ENCODE measurements at regions not wholly inside any gene's neighbourhood (a gene's known extent, or its start where the extent isn't known, plus 50 kb on each side); places are given as distances from the start of the nearest gene placed in this dataset.

GRCh38 chr1:81351864-81352263 lies 448.9 kb upstream of the ADGRL2 start:
- TF ChIP-seq, protein P1, sequence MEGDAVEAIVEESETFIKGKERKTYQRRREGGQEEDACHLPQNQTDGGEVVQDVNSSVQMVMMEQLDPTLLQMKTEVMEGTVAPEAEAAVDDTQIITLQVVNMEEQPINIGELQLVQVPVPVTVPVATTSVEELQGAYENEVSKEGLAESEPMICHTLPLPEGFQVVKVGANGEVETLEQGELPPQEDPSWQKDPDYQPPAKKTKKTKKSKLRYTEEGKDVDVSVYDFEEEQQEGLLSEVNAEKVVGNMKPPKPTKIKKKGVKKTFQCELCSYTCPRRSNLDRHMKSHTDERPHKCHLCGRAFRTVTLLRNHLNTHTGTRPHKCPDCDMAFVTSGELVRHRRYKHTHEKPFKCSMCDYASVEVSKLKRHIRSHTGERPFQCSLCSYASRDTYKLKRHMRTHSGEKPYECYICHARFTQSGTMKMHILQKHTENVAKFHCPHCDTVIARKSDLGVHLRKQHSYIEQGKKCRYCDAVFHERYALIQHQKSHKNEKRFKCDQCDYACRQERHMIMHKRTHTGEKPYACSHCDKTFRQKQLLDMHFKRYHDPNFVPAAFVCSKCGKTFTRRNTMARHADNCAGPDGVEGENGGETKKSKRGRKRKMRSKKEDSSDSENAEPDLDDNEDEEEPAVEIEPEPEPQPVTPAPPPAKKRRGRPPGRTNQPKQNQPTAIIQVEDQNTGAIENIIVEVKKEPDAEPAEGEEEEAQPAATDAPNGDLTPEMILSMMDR (IDR thresholded peaks at IDR 0.05; ENCODE audit: unreplicated experiment), result no peak
- Mint-ChIP-seq H3K9me3 (ENCODE audit: low read depth) (peaks cover 4% of the 10 kb centered on the region), H3K36me3 (ENCODE audit: insufficient read depth) (no peaks in the 10 kb centered on the region), H3K4me1 (ENCODE audit: low read depth) (peaks cover 19% of the 10 kb centered on the region), H3K27me3 (peaks cover 7% of the 10 kb centered on the region), H3K27ac (no peak overlapping the region), H3K4me3 (ENCODE audit: low read depth) (no peak overlapping the region)
- DNase-seq (ENCODE audit: low spot score, unreplicated experiment), result no peak

DNA sequence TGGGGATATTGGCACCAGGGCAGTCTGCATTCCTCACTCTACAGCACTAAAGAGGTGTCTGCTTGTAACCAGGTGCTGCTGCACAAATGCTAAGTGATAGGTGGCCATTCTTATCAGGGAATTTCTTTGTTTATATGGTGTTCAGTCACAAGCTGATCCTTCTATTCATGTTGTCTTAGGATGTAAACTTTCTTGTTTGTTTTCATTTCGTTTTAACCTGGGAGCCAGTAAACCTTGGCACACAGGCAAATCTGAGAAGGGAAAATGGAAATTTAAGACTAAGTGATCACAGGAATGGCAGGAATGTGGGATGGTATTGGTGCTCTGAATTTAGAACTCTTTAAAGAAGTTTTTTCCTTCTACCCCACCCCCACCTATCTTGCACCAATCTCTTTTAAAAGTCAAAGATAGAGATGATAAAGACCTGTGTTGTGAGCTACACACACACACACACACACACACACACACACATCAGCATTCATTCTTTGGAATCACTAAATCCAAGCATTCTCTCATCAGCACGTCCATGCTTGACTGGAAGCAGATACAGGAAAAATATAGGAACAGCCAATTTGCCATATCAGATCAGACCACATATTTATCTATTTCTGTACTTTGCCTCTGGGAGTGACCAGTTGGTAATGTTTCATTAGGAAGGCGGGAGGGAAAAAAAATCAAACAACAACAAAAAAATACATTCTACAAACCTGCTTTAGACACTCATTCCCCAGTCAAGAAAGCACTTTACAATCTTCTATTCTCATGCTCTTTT lies 451.4 kb upstream of the ADGRL2 start:
- no peak for DNase-seq (ENCODE audit: low spot score, unreplicated experiment)
- peaks cover 13% of the 10 kb centered on the region for H3K4me1 Mint-ChIP-seq (ENCODE audit: low read depth)
- peaks cover 7% of the 10 kb centered on the region for H3K27me3 Mint-ChIP-seq
- TF ChIP-seq, protein P1 (IDR thresholded peaks at IDR 0.05; ENCODE audit: unreplicated experiment), result no peak
- H3K36me3 Mint-ChIP-seq (ENCODE audit: insufficient read depth), result no peaks in the 10 kb centered on the region
- H3K4me3 Mint-ChIP-seq (ENCODE audit: low read depth), result no peak overlapping the region
- H3K9me3 Mint-ChIP-seq (ENCODE audit: low read depth), result peaks cover 3% of the 10 kb centered on the region
- no peak overlapping the region for H3K27ac Mint-ChIP-seq

DNA sequence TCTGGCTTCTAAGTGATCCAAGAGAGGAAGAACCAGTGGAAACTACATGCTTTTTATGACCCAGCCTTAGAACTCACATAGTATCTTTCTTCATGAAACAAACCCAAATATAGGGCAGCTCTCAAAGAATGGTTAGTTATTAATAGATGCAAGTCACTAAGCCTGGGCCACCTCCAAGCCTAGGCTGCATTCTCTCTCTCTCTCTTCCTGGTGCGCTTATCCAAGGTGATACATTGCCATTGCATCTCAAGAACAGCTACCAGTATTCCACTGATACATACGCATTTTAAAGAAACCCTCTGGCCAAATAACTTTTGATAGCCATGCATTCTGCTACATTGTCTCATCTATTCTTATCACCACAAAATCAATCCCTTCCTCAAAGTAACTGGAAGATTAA lies 455.6 kb upstream of the ADGRL2 start:
- peaks cover 13% of the 10 kb centered on the region for H3K4me1 Mint-ChIP-seq (ENCODE audit: low read depth)
- peaks cover 3% of the 10 kb centered on the region for H3K9me3 Mint-ChIP-seq (ENCODE audit: low read depth)
- DNase-seq (ENCODE audit: low spot score, unreplicated experiment), result no peak
- no peak overlapping the region for H3K27ac Mint-ChIP-seq
- no peaks in the 10 kb centered on the region for H3K36me3 Mint-ChIP-seq (ENCODE audit: insufficient read depth)
- H3K27me3 Mint-ChIP-seq, result no peaks in the 10 kb centered on the region
- TF ChIP-seq, protein P1 (IDR thresholded peaks at IDR 0.05; ENCODE audit: unreplicated experiment), result no peak
- H3K4me3 Mint-ChIP-seq (ENCODE audit: low read depth), result no peak overlapping the region

DNA sequence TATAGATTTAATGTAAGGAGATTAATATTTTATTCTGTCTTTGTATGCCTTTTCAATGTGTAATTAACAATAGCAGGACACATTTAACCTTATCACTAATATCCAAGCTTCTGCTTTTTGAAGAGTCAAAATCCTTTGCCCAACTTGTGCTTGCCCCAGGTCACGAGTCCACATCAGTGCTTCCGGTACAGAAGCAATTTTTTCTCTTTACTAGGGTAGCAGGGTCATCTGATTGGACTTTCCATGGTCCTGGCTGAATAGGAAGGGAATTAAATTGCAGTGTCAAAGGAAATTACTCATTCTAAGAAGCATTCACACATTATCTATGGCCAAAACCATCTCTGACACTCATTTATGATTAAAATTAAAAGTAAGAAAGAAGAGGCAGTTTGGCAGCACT lies 460.5 kb upstream of the ADGRL2 start:
- Mint-ChIP-seq H3K4me3 (ENCODE audit: low read depth) (no peak overlapping the region), H3K9me3 (ENCODE audit: low read depth) (peaks cover 5% of the 10 kb centered on the region), H3K4me1 (ENCODE audit: low read depth) (peaks cover 3% of the 10 kb centered on the region), H3K27me3 (no peaks in the 10 kb centered on the region), H3K27ac (no peak overlapping the region), H3K36me3 (ENCODE audit: insufficient read depth) (no peaks in the 10 kb centered on the region)
- DNase-seq (ENCODE audit: low spot score, unreplicated experiment), result no peak
- TF ChIP-seq, protein P1 (IDR thresholded peaks at IDR 0.05; ENCODE audit: unreplicated experiment), result no peak

- Mint-ChIP-seq H3K36me3 (ENCODE audit: insufficient read depth) (no peaks in the 10 kb centered on the region), H3K9me3 (ENCODE audit: low read depth) (peaks cover 5% of the 10 kb centered on the region), H3K4me3 (ENCODE audit: low read depth) (no peak overlapping the region), H3K27ac (no peak overlapping the region), H3K27me3 (no peaks in the 10 kb centered on the region), H3K4me1 (ENCODE audit: low read depth) (peaks cover 6% of the 10 kb centered on the region)
- TF ChIP-seq, protein P1 (IDR thresholded peaks at IDR 0.05; ENCODE audit: unreplicated experiment), result no peak
- no peak for DNase-seq (ENCODE audit: low spot score, unreplicated experiment)
Measured at GRCh38 chr1:81337226-81337625, 463.5 kb upstream of the ADGRL2 start.
